Keratinocyte (primary cell): ENCODE measurements at regions not wholly inside any gene's neighbourhood (a gene's known extent, or its start where the extent isn't known, plus 50 kb on each side); places are given as distances from the start of the nearest gene placed in this dataset.
"Not testable (repeated sequence)": the region's sequence is repeated elsewhere in the genome, so short reads cannot be mapped to it uniquely, and the experiment has no call there.

Experiments
- DNase-seq: peaks from one replicate; pipeline ENCODE4 v3.0.0-alpha.2; 2011; ENCODE audit warnings: low read depth, missing footprints, low spot score
- FAIRE-seq: peaks from 2 replicates; lab custom pipeline; 2011; peaks lifted over from hg19 to GRCh38; lab: Jason Lieb, UNC
- H2AFZ ChIP-seq: 2 replicates; pipeline ENCODE4 v1.6.0; 2012; ENCODE audit warnings: low read length, control low read depth, inconsistent platforms; ENCODE audit not compliant: control insufficient read depth
- H3K27ac ChIP-seq: 2 replicates; pipeline ENCODE4 v1.5.1; 2011; ENCODE audit warnings: low read length; ENCODE audit not compliant: control insufficient read depth, insufficient read depth
- H3K27me3 ChIP-seq: 3 replicates; pipeline ENCODE4 v1.6.0; 2011; ENCODE audit warnings: low read length; ENCODE audit not compliant: control insufficient read depth, insufficient read depth; ENCODE audit errors: extremely low read depth
- H3K36me3 ChIP-seq, 2 experiments: 2 replicates in 1 of 2; 3 replicates in 1 of 2; pipeline ENCODE4 v1.5.1; 2011; ENCODE audit warnings: low read length in 2 of 2, mild to moderate bottlenecking in 1 of 2; ENCODE audit not compliant: control insufficient read depth in 2 of 2, insufficient read depth in 2 of 2; ENCODE audit errors: extremely low read depth in 1 of 2
- H3K4me1 ChIP-seq: 3 replicates; pipeline ENCODE4 v1.5.1; 2011; ENCODE audit warnings: low read length; ENCODE audit not compliant: control insufficient read depth, insufficient read depth; ENCODE audit errors: extremely low read depth
- H3K4me2 ChIP-seq: 3 replicates; pipeline ENCODE4 v1.6.0; 2011; ENCODE audit warnings: low read depth, low read length; ENCODE audit not compliant: control insufficient read depth, insufficient read depth; ENCODE audit errors: extremely low read depth
- H3K4me3 ChIP-seq, 3 experiments: fragments of 200-600 bp in 1 of 3; sonication (generic) in 1 of 3; 2 replicates in 2 of 3; 3 replicates in 1 of 3; pipeline ENCODE4 v1.5.1; 2011 to 2016; ENCODE audit warnings: low read length in 3 of 3, mild to moderate bottlenecking in 3 of 3, control low read depth in 2 of 3, inconsistent platforms in 1 of 3, low read depth in 1 of 3, mixed read lengths in 1 of 3, mixed run types in 1 of 3, moderate library complexity in 1 of 3; ENCODE audit not compliant: control insufficient read depth in 2 of 3, insufficient read depth in 2 of 3; ENCODE audit errors: extremely low read depth in 1 of 3
- H3K79me2 ChIP-seq: 2 replicates; pipeline ENCODE4 v1.6.0; 2012; ENCODE audit warnings: low read length; ENCODE audit not compliant: control insufficient read depth, insufficient read depth
- H3K9ac ChIP-seq: 3 replicates; pipeline ENCODE4 v1.6.0; 2011; ENCODE audit warnings: low read length; ENCODE audit not compliant: control insufficient read depth, insufficient read depth; ENCODE audit errors: extremely low read depth
- H3K9me1 ChIP-seq: 3 replicates; pipeline ENCODE4 v1.6.0; 2011; ENCODE audit warnings: low read length; ENCODE audit not compliant: control insufficient read depth, insufficient read depth; ENCODE audit errors: extremely low read depth
- H3K9me3 ChIP-seq: 2 replicates; pipeline ENCODE4 v1.5.1; 2012; ENCODE audit warnings: low read depth, low read length; ENCODE audit not compliant: control insufficient read depth
- H4K20me1 ChIP-seq: 3 replicates; pipeline ENCODE4 v1.6.0; 2011; ENCODE audit warnings: low read length; ENCODE audit not compliant: control insufficient read depth, insufficient read depth; ENCODE audit errors: extremely low read depth
- CTCF ChIP-seq, 3 experiments: IDR thresholded peaks in 1 of 3; conservative IDR thresholded peaks in 1 of 3; optimal IDR thresholded peaks in 1 of 3; 2 replicates in 2 of 3; 3 replicates in 1 of 3; pipeline versions ENCODE3 to v1.5.1; 2011; ENCODE audit warnings: low read length in 3 of 3, mild to moderate bottlenecking in 3 of 3, moderate library complexity in 2 of 3, control low read depth in 1 of 3, inconsistent platforms in 1 of 3; ENCODE audit not compliant: insufficient read depth in 2 of 3; ENCODE audit errors: extremely low read depth in 1 of 3
- dilution Hi-C: fragments of 300-500 bp; cut with MboI; formaldehyde crosslinking; loops from one replicate; pipeline ENCODE4 v1.7.0; 2020; ENCODE audit warnings: low sequenced_read_pairs; ENCODE audit not compliant: extremely low pct_ligation_motif_present

- H3K4me2 ChIP-seq, H3K4me3 ChIP-seq, H3K9me1 ChIP-seq, dilution Hi-C loops, DNase-seq, H3K4me1 ChIP-seq, FAIRE-seq, H3K27me3 ChIP-seq, H3K79me2 ChIP-seq, H3K9me3 ChIP-seq, H3K27ac ChIP-seq, H2AFZ ChIP-seq, H3K36me3 ChIP-seq, H4K20me1 ChIP-seq, H3K9ac ChIP-seq: not testable (repeated sequence)
Measured at GRCh38 chr16:29228664-29229611, 177.6 kb downstream of the NPIPB11 start.

GRCh38 chr16:29227751-29228663 is 178.5 kb downstream of the NPIPB11 start:
- H3K79me2 ChIP-seq, H2AFZ ChIP-seq, H3K9me3 ChIP-seq, H3K9me1 ChIP-seq, H3K4me1 ChIP-seq, H4K20me1 ChIP-seq, dilution Hi-C loops, H3K27ac ChIP-seq, H3K9ac ChIP-seq, H3K4me3 ChIP-seq, H3K27me3 ChIP-seq, H3K36me3 ChIP-seq, H3K4me2 ChIP-seq, DNase-seq: not testable (repeated sequence)
- peak in 2 of 3 experiments; percentile 29 to 55 for TF ChIP-seq CTCF (optimal IDR thresholded peaks at IDR 0.05 in 1 of 3, IDR thresholded peaks at IDR 0.05 in 1 of 3, conservative IDR thresholded peaks at IDR 0.05 in 1 of 3; ENCODE audit: extremely low read depth in 1 of 3, insufficient read depth in 2 of 3, low read length in 3 of 3)
- FAIRE-seq, result peak; percentile 52
